GM12878 (cell line): ENCODE measurements at regions not wholly inside any gene's neighbourhood (a gene's known extent, or its start where the extent isn't known, plus 50 kb on each side); places are given as distances from the start of the nearest gene placed in this dataset.

Source experiments
- ATAC-seq: fragments of 200-7000 bp; cut with Tn5 transposase; 3 replicates; pipeline ENCODE4 v1.9.1; 2020; ENCODE audit warnings: mild to moderate bottlenecking, moderate library complexity
- BruUV-seq: library from RNA; stranded (reverse); fragments of 400-500 nt; replicated peaks from 2 replicates; lab custom pipeline; 2021; lab: Mats Ljungman, UMichigan
- CTCF ChIA-PET: fragments of 300-600 bp; sonication (Branson Sonifier 250); formaldehyde crosslinking; extraction: SDS; loops from one replicate; lab custom pipeline; 2021; ENCODE audit warnings: inconsistent platforms; lab: Yijun Ruan, JAX
- POLR2A ChIA-PET: fragments of 350-600 bp; formaldehyde crosslinking; extraction: SDS; loops from one replicate; lab custom pipeline; 2021; ENCODE audit warnings: inconsistent platforms; lab: Charles Lee
- RAD21 ChIA-PET: fragments of 300-600 bp; sonication (Branson Sonifier 250); formaldehyde crosslinking; loops from one replicate; lab custom pipeline; 2023; ENCODE audit warnings: antibody characterized with exemption; ENCODE audit not compliant: unreplicated experiment; lab: Charles Lee
- SMC1A ChIA-PET: fragments of 300-600 bp; sonication (Branson Sonifier 250); formaldehyde crosslinking; loops from one replicate; lab custom pipeline; 2023; ENCODE audit not compliant: unreplicated experiment, uncharacterized antibody; lab: Charles Lee
- DNase-seq: peaks from one replicate; pipeline ENCODE4 v3.0.0-alpha.2; 2011; ENCODE audit warnings: low read depth, low spot score
- FAIRE-seq: peaks from 3 replicates; lab custom pipeline; 2011; peaks lifted over from hg19 to GRCh38; lab: Jason Lieb, UNC
- H2AFZ ChIP-seq: 2 replicates; pipeline ENCODE4 v1.6.0; 2011; ENCODE audit warnings: low read depth, low read length, control low read depth; ENCODE audit not compliant: control insufficient read depth
- H3K27ac ChIP-seq: 2 replicates; pipeline ENCODE4 v1.5.1; 2011; ENCODE audit warnings: control low read depth; ENCODE audit not compliant: control insufficient read depth, insufficient read depth
- H3K27me3 ChIP-seq, 2 experiments: replicated peaks in 1 of 2; 2 replicates each; pipeline versions ENCODE4 v1.6.0 to v1.6.1; 2011; ENCODE audit warnings: low read length in 1 of 2; ENCODE audit not compliant: control insufficient read depth in 2 of 2, insufficient read depth in 2 of 2
- H3K36me3 ChIP-seq, 2 experiments: 2 replicates each; pipeline ENCODE4 v1.5.1; 2011; ENCODE audit warnings: low read length in 1 of 2; ENCODE audit not compliant: control insufficient read depth in 2 of 2, insufficient read depth in 2 of 2
- H3K4me1 ChIP-seq: 2 replicates; pipeline ENCODE4 v1.6.1; 2011; ENCODE audit warnings: mild to moderate bottlenecking, low read length, moderate library complexity, mixed read lengths; ENCODE audit not compliant: control insufficient read depth, insufficient read depth
- H3K4me2 ChIP-seq: 2 replicates; pipeline ENCODE4 v1.6.0; 2011; ENCODE audit warnings: control low read depth; ENCODE audit not compliant: control insufficient read depth, insufficient read depth
- H3K4me3 ChIP-seq: fragments of 200-600 bp; sonication (generic); 2 replicates; pipeline ENCODE4 v1.5.1; 2016
- H3K79me2 ChIP-seq: 2 replicates; pipeline ENCODE4 v1.6.0; 2011; ENCODE audit warnings: low read length; ENCODE audit not compliant: control insufficient read depth, insufficient read depth
- H3K9ac ChIP-seq: 2 replicates; pipeline ENCODE4 v1.8.0; 2011; ENCODE audit warnings: low read length, control low read depth, mixed read lengths; ENCODE audit not compliant: control insufficient read depth, insufficient read depth
- H3K9me3 ChIP-seq: replicated peaks from 3 replicates; pipeline ENCODE4 v1.5.1; 2011; ENCODE audit warnings: mild to moderate bottlenecking, low read length; ENCODE audit not compliant: control insufficient read depth, insufficient read depth
- H4K20me1 ChIP-seq: 2 replicates; pipeline ENCODE4 v1.6.0; 2011; ENCODE audit not compliant: control insufficient read depth, insufficient read depth
- BACH1 ChIP-seq: fragments of 450-650 bp; IDR thresholded peaks from 2 replicates; pipeline ENCODE4 v1.6.1; 2017; ENCODE audit warnings: mild to moderate bottlenecking, borderline replicate concordance
- CBX3 ChIP-seq: fragments of 200-600 bp; sonication (generic); IDR thresholded peaks from 2 replicates; pipeline ENCODE4 v1.6.1; 2016; ENCODE audit warnings: low read depth, borderline replicate concordance
- CBX5 ChIP-seq: sonication (generic); IDR thresholded peaks from 2 replicates; pipeline ENCODE4 v1.6.1; 2016; ENCODE audit warnings: low read depth, moderate library complexity, mild to moderate bottlenecking, inconsistent platforms
- MEF2A ChIP-seq: IDR thresholded peaks from 2 replicates; pipeline ENCODE4 v1.6.1; 2011; ENCODE audit warnings: low read depth, mild to moderate bottlenecking, low read length, moderate library complexity; ENCODE audit not compliant: insufficient read depth
- NFYB ChIP-seq: IDR thresholded peaks from 2 replicates; pipeline ENCODE4 v1.6.1; 2011; ENCODE audit warnings: low read depth, mild to moderate bottlenecking, low read length, improper control_type of control experiment, moderate library complexity; ENCODE audit not compliant: insufficient read depth
- RAD21 ChIP-seq: IDR thresholded peaks from 2 replicates; pipeline ENCODE4 v1.6.1; 2011; ENCODE audit warnings: mild to moderate bottlenecking, low read depth, low read length, moderate library complexity; ENCODE audit not compliant: insufficient read depth
- SMAD1 ChIP-seq: fragments of 450-650 bp; IDR thresholded peaks from 2 replicates; pipeline ENCODE4 v1.6.1; 2018; ENCODE audit warnings: mild to moderate bottlenecking, low read depth; ENCODE audit not compliant: partially characterized antibody
- ZNF24 ChIP-seq: fragments of 450-650 bp; IDR thresholded peaks from 2 replicates; pipeline ENCODE4 v1.6.1; 2017; ENCODE audit warnings: antibody characterized with exemption, mild to moderate bottlenecking
- ZNF274 ChIP-seq: IDR thresholded peaks from one replicate; pipeline ENCODE4 v1.8.0; 2011; ENCODE audit not compliant: insufficient read length, insufficient read depth
- in situ Hi-C: fragments of 300-500 bp; cut with MboI; formaldehyde crosslinking; loops from 9 replicates; pipeline ENCODE4 v1.14.3; 2018; ENCODE audit warnings: mixed read lengths
- intact Hi-C: fragments of 100-400 bp; cut with micrococcal nuclease; formaldehyde crosslinking; loops from one replicate; pipeline ENCODE4 v1.14.2; 2022; ENCODE audit not compliant: unreplicated experiment
- TF ChIP-seq, protein P1 (sequence below): fragments of 450-650 bp; IDR thresholded peaks from 2 replicates; pipeline ENCODE4 v1.6.1; 2014; ENCODE audit warnings: mild to moderate bottlenecking
- TF ChIP-seq, protein P2 (sequence below): fragments of 450-650 bp; formaldehyde crosslinking; IDR thresholded peaks from 2 replicates; pipeline ENCODE4 v1.4.0; 2020; ENCODE audit warnings: mild to moderate bottlenecking, moderate library complexity

DNA sequence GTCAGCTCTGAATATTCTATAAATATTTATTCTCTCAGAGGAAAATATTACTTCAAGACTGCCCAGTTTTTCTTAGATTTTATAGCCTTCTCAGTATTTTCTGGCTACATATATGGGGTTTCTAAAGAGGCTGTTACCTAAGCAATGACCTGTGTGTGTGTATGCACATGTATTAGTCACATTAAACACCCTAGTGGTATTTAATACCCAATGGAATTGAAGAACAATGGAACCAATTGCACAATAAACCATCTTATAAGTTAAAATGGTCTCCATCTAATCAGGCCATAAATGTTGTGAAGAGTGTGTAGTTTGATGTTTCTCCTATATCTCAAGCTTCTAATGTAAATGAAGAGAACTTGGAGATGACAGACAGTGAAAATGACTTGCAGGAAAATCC lies 450.0 kb downstream of the SPATA31D1 start (continued):
- no peak for TF ChIP-seq ZNF24
- TF ChIP-seq RAD21 = no peak
- no peak for TF ChIP-seq MEF2A
- no peak for TF ChIP-seq CBX5
- TF ChIP-seq, protein P1, sequence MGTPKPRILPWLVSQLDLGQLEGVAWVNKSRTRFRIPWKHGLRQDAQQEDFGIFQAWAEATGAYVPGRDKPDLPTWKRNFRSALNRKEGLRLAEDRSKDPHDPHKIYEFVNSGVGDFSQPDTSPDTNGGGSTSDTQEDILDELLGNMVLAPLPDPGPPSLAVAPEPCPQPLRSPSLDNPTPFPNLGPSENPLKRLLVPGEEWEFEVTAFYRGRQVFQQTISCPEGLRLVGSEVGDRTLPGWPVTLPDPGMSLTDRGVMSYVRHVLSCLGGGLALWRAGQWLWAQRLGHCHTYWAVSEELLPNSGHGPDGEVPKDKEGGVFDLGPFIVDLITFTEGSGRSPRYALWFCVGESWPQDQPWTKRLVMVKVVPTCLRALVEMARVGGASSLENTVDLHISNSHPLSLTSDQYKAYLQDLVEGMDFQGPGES = no peak
- no peak for TF ChIP-seq ZNF274
- TF ChIP-seq NFYB = no peak
- TF ChIP-seq, protein P2, sequence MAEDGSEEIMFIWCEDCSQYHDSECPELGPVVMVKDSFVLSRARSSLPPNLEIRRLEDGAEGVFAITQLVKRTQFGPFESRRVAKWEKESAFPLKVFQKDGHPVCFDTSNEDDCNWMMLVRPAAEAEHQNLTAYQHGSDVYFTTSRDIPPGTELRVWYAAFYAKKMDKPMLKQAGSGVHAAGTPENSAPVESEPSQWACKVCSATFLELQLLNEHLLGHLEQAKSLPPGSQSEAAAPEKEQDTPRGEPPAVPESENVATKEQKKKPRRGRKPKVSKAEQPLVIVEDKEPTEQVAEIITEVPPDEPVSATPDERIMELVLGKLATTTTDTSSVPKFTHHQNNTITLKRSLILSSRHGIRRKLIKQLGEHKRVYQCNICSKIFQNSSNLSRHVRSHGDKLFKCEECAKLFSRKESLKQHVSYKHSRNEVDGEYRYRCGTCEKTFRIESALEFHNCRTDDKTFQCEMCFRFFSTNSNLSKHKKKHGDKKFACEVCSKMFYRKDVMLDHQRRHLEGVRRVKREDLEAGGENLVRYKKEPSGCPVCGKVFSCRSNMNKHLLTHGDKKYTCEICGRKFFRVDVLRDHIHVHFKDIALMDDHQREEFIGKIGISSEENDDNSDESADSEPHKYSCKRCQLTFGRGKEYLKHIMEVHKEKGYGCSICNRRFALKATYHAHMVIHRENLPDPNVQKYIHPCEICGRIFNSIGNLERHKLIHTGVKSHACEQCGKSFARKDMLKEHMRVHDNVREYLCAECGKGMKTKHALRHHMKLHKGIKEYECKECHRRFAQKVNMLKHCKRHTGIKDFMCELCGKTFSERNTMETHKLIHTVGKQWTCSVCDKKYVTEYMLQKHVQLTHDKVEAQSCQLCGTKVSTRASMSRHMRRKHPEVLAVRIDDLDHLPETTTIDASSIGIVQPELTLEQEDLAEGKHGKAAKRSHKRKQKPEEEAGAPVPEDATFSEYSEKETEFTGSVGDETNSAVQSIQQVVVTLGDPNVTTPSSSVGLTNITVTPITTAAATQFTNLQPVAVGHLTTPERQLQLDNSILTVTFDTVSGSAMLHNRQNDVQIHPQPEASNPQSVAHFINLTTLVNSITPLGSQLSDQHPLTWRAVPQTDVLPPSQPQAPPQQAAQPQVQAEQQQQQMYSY = no peak
- TF ChIP-seq SMAD1 = no peak

DNA sequence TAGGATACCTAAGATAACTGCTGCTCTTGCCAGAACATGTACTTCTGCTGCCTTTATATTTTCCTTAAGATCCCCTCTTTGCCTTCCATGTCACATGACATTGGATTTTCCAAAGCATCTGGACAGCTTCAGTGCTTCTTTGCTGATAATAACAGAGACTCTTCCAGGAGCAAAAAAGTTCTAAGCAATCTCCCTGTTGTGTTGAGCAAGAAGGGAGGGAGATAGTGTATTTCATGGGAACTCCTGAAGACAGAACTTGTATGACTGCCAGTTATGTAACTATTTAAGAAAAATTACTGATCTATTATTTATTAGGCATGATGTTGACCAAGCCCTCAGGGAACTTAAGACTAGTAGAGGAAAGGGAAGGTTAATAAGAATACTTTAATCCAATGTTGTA lies 454.7 kb downstream of the SPATA31D1 start:
- Histone ChIP-seq H3K27me3 (no peaks in the 10 kb centered on the region), H2AFZ (no peak overlapping the region), H3K4me3 (no peak overlapping the region)
- FAIRE-seq (no peak), DNase-seq (no peak)
- TF ChIP-seq BACH1 (no peak), CBX3 (no peak)
- TF ChIP-seq, all 136 proteins: peak for 0
- no TSS peak for BruUV-seq
- in situ Hi-C loops = no loop called here
- ChIA-PET POLR2A (no interaction called here), SMC1A (no interaction called here), CTCF (no interaction called here), RAD21 (no interaction called here)
- ATAC-seq = no peak
- Histone ChIP-seq H4K20me1 (no peaks in the 10 kb centered on the region), H3K9me3 (no peaks in the 10 kb centered on the region), H3K36me3 (no peaks in the 10 kb centered on the region), H3K9ac (no peak overlapping the region), H3K4me2 (no peak overlapping the region), H3K4me1 (no peaks in the 10 kb centered on the region), H3K27ac (no peak overlapping the region), H3K79me2 (no peaks in the 10 kb centered on the region)
- intact Hi-C loops = no loop called here
